Sigmoid colon (tissue), 6 donors: ENCODE measurements at regions not wholly inside any gene's neighbourhood (a gene's known extent, or its start where the extent isn't known, plus 50 kb on each side); places are given as distances from the start of the nearest gene placed in this dataset.

Experiments used
- DNase-seq: peaks from one replicate; pipeline ENCODE4 v3.0.0-alpha.2; 2019
- H3K27ac ChIP-seq, 4 donors: fragments of 200-600 bp; sonication (generic); one replicate each; pipeline ENCODE4 v1.5.1; 2016 to 2019; ENCODE audit warnings: mild to moderate bottlenecking in 1 of 4
- H3K27me3 ChIP-seq, 3 donors: fragments of 200-600 bp; sonication (generic); one replicate each; pipeline ENCODE4 v1.5.1; 2019; ENCODE audit warnings: mild to moderate bottlenecking in 1 of 3
- H3K36me3 ChIP-seq, 4 donors: fragments of 200-600 bp; sonication (generic); one replicate each; pipeline ENCODE4 v1.5.1; 2016 to 2019
- H3K4me1 ChIP-seq, 4 donors: fragments of 200-600 bp; sonication (generic); one replicate each; pipeline ENCODE4 v1.5.1; 2017 to 2019
- H3K4me3 ChIP-seq, 4 donors: fragments of 200-600 bp; sonication (generic); one replicate each; pipeline ENCODE4 v1.5.1; 2017 to 2019; ENCODE audit warnings: mild to moderate bottlenecking in 2 of 4, moderate library complexity in 1 of 4
- H3K9me3 ChIP-seq, 4 donors: fragments of 200-600 bp in 3 of 4; sonication (generic) in 3 of 4; one replicate each; pipeline versions ENCODE4 v1.5.1 to v1.6.1; 2013 to 2019
- CTCF ChIP-seq, 4 experiments: fragments of 450-650 bp in 3 of 4; fragments of 200-600 bp in 1 of 4; IDR thresholded peaks; one replicate each; pipeline ENCODE4 v1.5.1; 2016 to 2019; ENCODE audit warnings: antibody characterized with exemption in 4 of 4, mild to moderate bottlenecking in 3 of 4, moderate library complexity in 2 of 4
- EP300 ChIP-seq, 4 donors: sonication (generic); formaldehyde crosslinking; IDR thresholded peaks; one replicate each; pipeline ENCODE4 v1.6.1; 2017; ENCODE audit warnings: antibody characterized with exemption in 4 of 4
- POLR2A ChIP-seq, 2 donors: fragments of 450-650 bp; IDR thresholded peaks; one replicate each; pipeline ENCODE4 v1.6.1; 2016; ENCODE audit warnings: antibody characterized with exemption in 2 of 2, mild to moderate bottlenecking in 2 of 2, moderate library complexity in 2 of 2
- POLR2AphosphoS5 ChIP-seq, 4 donors: sonication (generic); formaldehyde crosslinking; IDR thresholded peaks; one replicate each; pipeline ENCODE4 v1.6.1; 2017; ENCODE audit warnings: antibody characterized with exemption in 4 of 4
- WGBS, 2 donors: extraction: QIAGEN DNeasy Blood & Tissue Kit; methylation state at CpG; one replicate each; pipeline ENCODE4 v1.1.7; 2013; 5-methylcytosine and 5-hydroxymethylcytosine counted together
- intact Hi-C: fragments of 100-400 bp; cut with DNase I; formaldehyde crosslinking; loops from one replicate; pipeline ENCODE4 v1.15.1; 2023
- donor health status: healthy with polysubstance abuse.
- donor health status: healthy.

GRCh38 chr17:77032929-77033328 lies 107.8 kb upstream of the SEC14L1 start:
- no peaks in the 10 kb centered on the region for H3K4me1 ChIP-seq
- no peak overlapping the region for H3K27ac ChIP-seq
- peaks cover 6 to 10% (median 7%) of the 10 kb centered on the region in 4 donors for H3K9me3 ChIP-seq
- H3K36me3 ChIP-seq: no peaks in the 10 kb centered on the region
- no peak for DNase-seq
- 81 to 87% methylated on average over 4 of the region's 4 CpGs for WGBS, 2 donors
- no peak for TF ChIP-seq POLR2AphosphoS5 (IDR thresholded peaks at IDR 0.05)
- TF ChIP-seq POLR2A (IDR thresholded peaks at IDR 0.05): no peak
- no peak overlapping the region for H3K4me3 ChIP-seq
- H3K27me3 ChIP-seq: peaks cover 0 to 13% (median 0%) of the 10 kb centered on the region in 3 donors
- intact Hi-C loops: no loop called here

- Histone ChIP-seq H3K27me3 (peaks cover 0 to 17% (median 0%) of the 10 kb centered on the region in 3 donors), H3K36me3 (no peaks in the 10 kb centered on the region), H3K27ac (no peak overlapping the region), H3K4me3 (no peak overlapping the region), H3K4me1 (no peaks in the 10 kb centered on the region), H3K9me3 (peaks cover 6 to 10% (median 7%) of the 10 kb centered on the region in 4 donors)
- TF ChIP-seq EP300 (IDR thresholded peaks at IDR 0.05): no peak
- TF ChIP-seq CTCF (IDR thresholded peaks at IDR 0.05): no peak
- TF ChIP-seq POLR2A (IDR thresholded peaks at IDR 0.05): no peak
- TF ChIP-seq POLR2AphosphoS5 (IDR thresholded peaks at IDR 0.05): no peak
- intact Hi-C loops: no loop called here
- DNase-seq: no peak
- 69 to 76% methylated on average over 13 of the region's 13 CpGs for WGBS, 2 donors
These were observed 106.8 kb upstream of the SEC14L1 start for GRCh38 chr17:77033892-77034404.

DNA sequence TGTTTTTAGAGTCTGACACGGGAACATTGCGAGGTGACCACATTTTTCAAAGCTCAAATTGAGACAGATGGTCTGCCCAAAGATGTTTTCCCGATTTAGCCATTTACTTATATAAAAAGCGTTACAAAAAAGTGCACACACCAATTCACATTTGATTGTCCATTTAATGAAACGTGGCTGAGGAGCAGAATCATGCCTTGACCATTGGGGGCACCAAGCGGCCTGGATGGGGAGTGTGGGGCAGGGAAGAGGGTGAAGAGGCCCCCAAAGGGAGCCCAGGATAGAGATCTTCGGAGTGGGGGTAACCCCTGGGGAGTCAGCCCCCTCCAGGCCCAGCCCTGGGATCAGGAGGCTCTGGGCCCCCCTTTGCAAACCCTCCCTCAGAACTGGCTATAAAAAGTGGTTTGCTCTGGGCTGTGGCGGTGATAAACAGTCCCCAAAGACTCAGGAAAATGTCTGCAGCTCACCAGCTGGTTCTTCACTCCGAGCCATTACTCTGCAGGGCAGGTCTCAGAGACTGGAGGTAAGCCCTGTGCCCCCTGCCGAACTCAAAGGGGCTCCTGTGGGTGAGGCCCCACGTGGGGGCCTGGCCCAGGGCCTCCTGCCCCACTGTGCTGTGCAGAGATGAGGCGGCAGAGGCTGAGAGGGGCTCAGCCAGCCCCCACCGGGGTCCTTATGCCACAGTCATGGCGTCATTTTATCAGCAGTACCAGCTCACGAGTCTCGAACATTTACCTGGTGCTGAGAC lies 105.9 kb upstream of the SEC14L1 start:
- no peak for DNase-seq
- 53 to 68% methylated on average over 16 of the region's 16 CpGs for WGBS, 2 donors
- H3K27me3 ChIP-seq: peaks cover 0 to 17% (median 0%) of the 10 kb centered on the region in 3 donors
- peaks cover 6 to 10% (median 7%) of the 10 kb centered on the region in 4 donors for H3K9me3 ChIP-seq
- no peak overlapping the region for H3K27ac ChIP-seq
- intact Hi-C loops: no loop called here
- no peaks in the 10 kb centered on the region for H3K36me3 ChIP-seq
- H3K4me1 ChIP-seq: no peaks in the 10 kb centered on the region
- H3K4me3 ChIP-seq: no peak overlapping the region
- no peak for TF ChIP-seq EP300 (IDR thresholded peaks at IDR 0.05)

- H3K4me3 ChIP-seq: no peak overlapping the region
- WGBS, 2 donors: 81 to 88% methylated on average over 6 of the region's 6 CpGs
- H3K27ac ChIP-seq: no peak overlapping the region
- peaks cover 6 to 10% (median 7%) of the 10 kb centered on the region in 4 donors for H3K9me3 ChIP-seq
- H3K27me3 ChIP-seq: peaks cover 0 to 17% (median 0%) of the 10 kb centered on the region in 3 donors
- no peaks in the 10 kb centered on the region for H3K36me3 ChIP-seq
- TF ChIP-seq POLR2A (IDR thresholded peaks at IDR 0.05): no peak
- no peak for TF ChIP-seq POLR2AphosphoS5 (IDR thresholded peaks at IDR 0.05)
- TF ChIP-seq EP300 (IDR thresholded peaks at IDR 0.05): no peak
- no peak for TF ChIP-seq CTCF (IDR thresholded peaks at IDR 0.05)
- no peak for DNase-seq
- no peaks in the 10 kb centered on the region for H3K4me1 ChIP-seq
- intact Hi-C loops: no loop called here
These were observed 105.2 kb upstream of the SEC14L1 start for GRCh38 chr17:77035526-77035925.

DNA sequence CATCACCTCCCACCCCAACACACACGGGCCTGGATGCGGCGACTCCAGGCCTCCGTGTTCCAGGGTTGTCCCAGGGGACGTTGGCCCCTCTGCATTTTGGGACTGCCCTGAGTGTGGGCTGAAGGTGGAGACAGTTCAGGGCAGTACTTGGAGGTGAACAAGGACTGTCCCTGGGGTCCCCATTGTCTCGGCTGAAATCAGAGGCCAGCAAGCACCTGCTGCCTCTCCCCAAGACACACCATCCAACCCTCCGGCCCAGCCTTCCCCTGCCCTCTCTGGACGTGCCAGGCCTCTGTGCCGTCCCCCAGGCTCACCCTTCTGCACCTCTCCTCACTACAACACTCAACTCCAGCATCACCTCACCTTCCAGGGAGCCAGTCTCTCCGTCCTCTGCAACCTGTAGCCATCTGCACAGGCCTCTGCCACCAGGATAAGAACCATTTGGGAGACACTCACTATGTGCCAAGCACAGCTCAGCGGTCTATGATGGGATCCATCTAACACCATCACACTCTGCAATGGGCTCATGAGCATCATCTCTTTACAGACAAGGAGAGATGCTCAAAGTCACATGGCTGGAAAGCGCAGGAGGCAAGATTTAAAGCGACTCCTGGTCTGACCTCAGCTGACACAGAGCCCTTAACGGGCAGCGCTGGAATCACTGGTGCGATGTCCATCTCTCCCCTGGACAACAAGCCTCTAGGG lies 104.5 kb upstream of the SEC14L1 start:
- Histone ChIP-seq H3K27ac (no peak overlapping the region), H3K4me1 (no peaks in the 10 kb centered on the region), H3K4me3 (no peak overlapping the region), H3K27me3 (peaks cover 0 to 17% (median 0%) of the 10 kb centered on the region in 3 donors), H3K9me3 (peaks cover 6 to 10% (median 7%) of the 10 kb centered on the region in 4 donors), H3K36me3 (no peaks in the 10 kb centered on the region)
- DNase-seq: no peak
- 78 to 83% methylated on average over 16 of the region's 16 CpGs for WGBS, 2 donors
- TF ChIP-seq POLR2A (IDR thresholded peaks at IDR 0.05) (no peak), EP300 (IDR thresholded peaks at IDR 0.05) (no peak), CTCF (IDR thresholded peaks at IDR 0.05) (no peak), POLR2AphosphoS5 (IDR thresholded peaks at IDR 0.05) (no peak)
- intact Hi-C loops: no loop called here
